ENCODE measurements at regions not wholly inside any gene's neighbourhood (a gene's known extent, or its start where the extent isn't known, plus 50 kb on each side); places are given as distances from the start of the nearest gene placed in this dataset.

DNA sequence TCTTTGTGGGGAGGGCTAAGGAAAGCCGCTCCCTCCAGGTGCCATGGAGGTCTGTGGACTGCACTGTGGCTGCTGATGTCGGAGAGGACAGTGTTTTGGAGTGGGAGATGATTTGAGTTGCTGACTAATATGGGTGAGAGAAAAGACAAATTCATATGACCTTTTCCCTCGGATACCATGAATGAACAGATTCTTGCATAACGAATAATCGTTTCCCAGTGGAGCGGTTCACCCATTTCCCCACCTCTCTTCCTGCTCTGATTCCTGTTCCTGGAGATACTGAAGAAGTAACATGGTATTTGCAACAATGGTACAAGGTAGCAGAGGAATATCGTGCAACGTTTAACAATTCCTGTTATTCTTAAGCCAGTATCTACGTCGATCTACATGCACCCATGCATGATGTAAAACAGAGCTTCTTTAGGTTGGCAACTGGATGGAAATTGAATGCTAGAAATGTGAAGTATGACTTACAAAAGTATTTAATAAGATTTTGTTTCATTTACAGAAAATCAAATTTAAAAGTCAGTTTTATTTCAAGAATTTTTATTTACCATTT, 227.1 kb downstream of the TOMM20 start:
- H3K36me3 Mint-ChIP-seq, result no peaks in the 10 kb centered on the region

DNA sequence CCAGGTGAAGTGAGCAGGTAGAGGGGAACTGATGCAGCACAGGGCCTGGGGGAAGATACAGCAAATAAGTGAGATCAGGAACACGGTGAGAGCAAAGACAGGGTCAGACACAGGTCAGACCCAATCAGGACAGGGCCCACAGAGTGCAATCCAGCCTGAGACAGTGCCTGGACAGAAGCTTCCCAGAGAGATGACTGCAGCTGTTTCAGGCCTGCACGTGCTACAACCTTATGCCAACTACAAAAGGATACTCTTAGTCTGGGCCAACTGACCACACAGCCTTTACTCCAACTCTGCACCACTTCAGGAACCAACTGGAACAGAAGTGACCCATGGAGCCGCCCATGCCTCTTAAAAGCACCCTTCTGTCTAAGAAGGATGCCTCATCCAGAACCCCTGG, 228.0 kb downstream of the TOMM20 start:
- Histone ChIP-seq H3K27me3 (ENCODE audit: control insufficient read depth, insufficient read depth, low read length) (no peaks in the 10 kb centered on the region), H3K36me3 (ENCODE audit: control insufficient read depth, insufficient read depth, low read length) (no peaks in the 10 kb centered on the region), H3K9me3 (ENCODE audit: control insufficient read depth, insufficient read depth, low read length) (no peaks in the 10 kb centered on the region), H3K27ac (ENCODE audit: low read length) (no peak overlapping the region), H3K4me1 (ENCODE audit: control insufficient read depth, insufficient read depth, low read length) (peaks cover 10% of the 10 kb centered on the region), H3K4me3 (ENCODE audit: low read length) (no peak overlapping the region)
- DNase-seq (no peak), ATAC-seq (no peak)
- Mint-ChIP-seq H3K27me3 (ENCODE audit: low read depth in 2 of 2) (no peaks in the 10 kb centered on the region), H3K27ac (no peak overlapping the region), H3K4me3 (no peak overlapping the region), H3K36me3 (no peaks in the 10 kb centered on the region), H3K4me1 (peaks cover 5 to 6% of the 10 kb centered on the region in 2 donors), H3K9me3 (no peaks in the 10 kb centered on the region)
- TF ChIP-seq, protein P1, sequence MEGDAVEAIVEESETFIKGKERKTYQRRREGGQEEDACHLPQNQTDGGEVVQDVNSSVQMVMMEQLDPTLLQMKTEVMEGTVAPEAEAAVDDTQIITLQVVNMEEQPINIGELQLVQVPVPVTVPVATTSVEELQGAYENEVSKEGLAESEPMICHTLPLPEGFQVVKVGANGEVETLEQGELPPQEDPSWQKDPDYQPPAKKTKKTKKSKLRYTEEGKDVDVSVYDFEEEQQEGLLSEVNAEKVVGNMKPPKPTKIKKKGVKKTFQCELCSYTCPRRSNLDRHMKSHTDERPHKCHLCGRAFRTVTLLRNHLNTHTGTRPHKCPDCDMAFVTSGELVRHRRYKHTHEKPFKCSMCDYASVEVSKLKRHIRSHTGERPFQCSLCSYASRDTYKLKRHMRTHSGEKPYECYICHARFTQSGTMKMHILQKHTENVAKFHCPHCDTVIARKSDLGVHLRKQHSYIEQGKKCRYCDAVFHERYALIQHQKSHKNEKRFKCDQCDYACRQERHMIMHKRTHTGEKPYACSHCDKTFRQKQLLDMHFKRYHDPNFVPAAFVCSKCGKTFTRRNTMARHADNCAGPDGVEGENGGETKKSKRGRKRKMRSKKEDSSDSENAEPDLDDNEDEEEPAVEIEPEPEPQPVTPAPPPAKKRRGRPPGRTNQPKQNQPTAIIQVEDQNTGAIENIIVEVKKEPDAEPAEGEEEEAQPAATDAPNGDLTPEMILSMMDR (IDR thresholded peaks at IDR 0.05), result no peak
- WGBS (ENCODE audit: insufficient coverage), result 80% methylated on average over 3 of the region's 3 CpGs
- intact Hi-C loops (cut with micrococcal nuclease), result no loop called here

More for the DNA sequence above, 227.1 kb downstream of the TOMM20 start:
- Mint-ChIP-seq H3K9me3 (no peaks in the 10 kb centered on the region), H3K27ac (no peak overlapping the region), H3K27me3 (ENCODE audit: low read depth in 2 of 2) (no peaks in the 10 kb centered on the region), H3K4me3 (no peak overlapping the region), H3K4me1 (peaks cover 5 to 6% of the 10 kb centered on the region in 2 donors)
- Histone ChIP-seq H3K36me3 (ENCODE audit: control insufficient read depth, insufficient read depth, low read length) (no peaks in the 10 kb centered on the region), H3K4me3 (ENCODE audit: low read length) (no peak overlapping the region), H3K27ac (ENCODE audit: low read length) (no peak overlapping the region), H3K9me3 (ENCODE audit: control insufficient read depth, insufficient read depth, low read length) (no peaks in the 10 kb centered on the region), H3K27me3 (ENCODE audit: control insufficient read depth, insufficient read depth, low read length) (no peaks in the 10 kb centered on the region), H3K4me1 (ENCODE audit: control insufficient read depth, insufficient read depth, low read length) (peaks cover 10% of the 10 kb centered on the region)
- DNase-seq, result no peak
- no peak for ATAC-seq
- 95% methylated on average over 10 of the region's 10 CpGs for WGBS (ENCODE audit: insufficient coverage)
- intact Hi-C loops (cut with micrococcal nuclease), result no loop called here
- TF ChIP-seq, protein P1 (IDR thresholded peaks at IDR 0.05), result no peak

DNA sequence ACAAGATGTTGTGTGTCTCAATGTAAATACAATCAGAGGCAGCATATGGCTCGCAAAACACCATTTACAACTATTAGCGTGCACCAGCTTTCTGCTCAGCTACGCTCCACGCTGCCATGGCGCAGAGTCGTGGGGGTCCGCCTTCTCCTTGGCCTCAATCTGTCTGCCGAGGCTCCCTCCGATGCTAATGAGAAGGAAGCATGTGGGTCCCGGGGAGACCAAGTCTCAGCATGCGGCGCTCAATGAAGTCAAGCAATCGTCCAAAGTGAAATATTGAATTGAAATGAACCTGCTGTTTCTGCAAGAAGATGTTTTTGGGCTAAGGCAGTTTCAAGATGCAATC, 228.9 kb downstream of the TOMM20 start:
- Mint-ChIP-seq H3K4me3 (no peak overlapping the region), H3K27ac (no peak overlapping the region), H3K36me3 (no peaks in the 10 kb centered on the region), H3K27me3 (ENCODE audit: low read depth in 2 of 2) (no peaks in the 10 kb centered on the region), H3K9me3 (no peaks in the 10 kb centered on the region), H3K4me1 (peaks cover 9 to 11% of the 10 kb centered on the region in 2 donors)
- Histone ChIP-seq H3K9me3 (ENCODE audit: control insufficient read depth, insufficient read depth, low read length) (no peaks in the 10 kb centered on the region), H3K27me3 (ENCODE audit: control insufficient read depth, insufficient read depth, low read length) (no peaks in the 10 kb centered on the region), H3K4me1 (ENCODE audit: control insufficient read depth, insufficient read depth, low read length) (peaks cover 10% of the 10 kb centered on the region), H3K27ac (ENCODE audit: low read length) (no peak overlapping the region), H3K36me3 (ENCODE audit: control insufficient read depth, insufficient read depth, low read length) (no peaks in the 10 kb centered on the region), H3K4me3 (ENCODE audit: low read length) (no peak overlapping the region)
- WGBS (ENCODE audit: insufficient coverage), result 98% methylated on average over 13 of the region's 13 CpGs
- DNase-seq (no peak), ATAC-seq (no peak)
- intact Hi-C loops (cut with micrococcal nuclease), result no loop called here
- TF ChIP-seq, protein P1 (IDR thresholded peaks at IDR 0.05), result no peak

DNA sequence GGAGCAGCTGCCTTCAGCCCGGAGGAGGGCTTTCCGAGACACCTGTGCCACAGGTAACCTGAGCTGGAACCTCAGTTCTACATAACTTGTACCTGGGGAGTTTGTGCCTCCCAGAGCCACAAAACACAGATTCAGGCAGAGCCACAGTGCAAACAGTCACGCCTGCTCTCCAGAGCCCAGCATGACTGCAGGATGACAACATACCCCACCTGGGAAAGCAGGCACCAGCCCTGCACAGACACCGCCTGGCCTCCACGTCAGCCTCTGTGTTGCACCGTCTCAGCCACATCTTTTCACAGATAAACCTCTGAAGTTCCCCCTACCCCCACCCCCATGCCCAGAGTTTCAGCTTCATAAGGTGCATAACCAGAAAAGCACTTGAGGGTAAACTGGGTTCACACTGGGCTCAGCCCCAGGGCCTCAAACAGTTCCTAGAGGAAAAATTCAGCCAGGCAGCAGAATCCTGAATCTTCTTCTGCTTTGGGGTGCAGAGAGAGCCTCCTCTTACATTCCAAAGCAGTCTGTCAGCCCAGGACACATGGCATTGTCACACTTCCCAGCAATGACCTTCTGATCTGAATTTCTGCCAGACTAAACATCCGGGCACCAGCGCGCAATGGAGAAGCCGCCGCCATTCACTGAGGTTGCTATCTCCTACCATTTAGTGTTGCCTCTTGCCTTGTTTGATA, 229.5 kb downstream of the TOMM20 start:
- WGBS (ENCODE audit: insufficient coverage), result 74% methylated on average over 10 of the region's 11 CpGs
- Mint-ChIP-seq H3K4me3 (no peak overlapping the region), H3K27me3 (ENCODE audit: low read depth in 2 of 2) (no peaks in the 10 kb centered on the region), H3K4me1 (peaks cover 14 to 16% of the 10 kb centered on the region in 2 donors), H3K9me3 (no peaks in the 10 kb centered on the region), H3K27ac (no peak overlapping the region), H3K36me3 (no peaks in the 10 kb centered on the region)
- peak; percentile 57 to 93 (median 89) for ATAC-seq
- Histone ChIP-seq H3K36me3 (ENCODE audit: control insufficient read depth, insufficient read depth, low read length) (no peaks in the 10 kb centered on the region), H3K4me3 (ENCODE audit: low read length) (no peak overlapping the region), H3K4me1 (ENCODE audit: control insufficient read depth, insufficient read depth, low read length) (peaks cover 10% of the 10 kb centered on the region), H3K27me3 (ENCODE audit: control insufficient read depth, insufficient read depth, low read length) (no peaks in the 10 kb centered on the region), H3K27ac (ENCODE audit: low read length) (no peak overlapping the region), H3K9me3 (ENCODE audit: control insufficient read depth, insufficient read depth, low read length) (no peaks in the 10 kb centered on the region)
- DNase-seq, result no peak
- intact Hi-C loops (cut with micrococcal nuclease), result no loop called here
- TF ChIP-seq, protein P1 (IDR thresholded peaks at IDR 0.05), result no peak
